HEK293 (cell line): ENCODE measurements at regions not wholly inside any gene's neighbourhood (a gene's known extent, or its start where the extent isn't known, plus 50 kb on each side); places are given as distances from the start of the nearest gene placed in this dataset.
"Not testable (repeated sequence)": the region's sequence is repeated elsewhere in the genome, so short reads cannot be mapped to it uniquely, and the experiment has no call there.

Experiments used
- CTCF ChIP-seq: fragments of 450-650 bp; formaldehyde crosslinking; IDR thresholded peaks from 2 replicates; pipeline ENCODE4 v1.5.1; 2016; ENCODE audit warnings: missing biosample characterization, missing genetic modification characterization
- GLIS1 ChIP-seq: fragments of 450-650 bp; formaldehyde crosslinking; IDR thresholded peaks from 2 replicates; pipeline ENCODE4 v1.5.1; 2016; ENCODE audit warnings: missing biosample characterization, missing genetic modification characterization
- PRDM4 ChIP-seq: fragments of 450-650 bp; formaldehyde crosslinking; IDR thresholded peaks from 2 replicates; pipeline ENCODE4 v1.5.1; 2017; ENCODE audit warnings: missing biosample characterization, missing genetic modification characterization
- ZNF16 ChIP-seq: fragments of 450-650 bp; formaldehyde crosslinking; IDR thresholded peaks from 2 replicates; pipeline ENCODE4 v1.5.1; 2016; ENCODE audit warnings: low read depth, missing biosample characterization, missing genetic modification characterization
- ZNF214 ChIP-seq: fragments of 450-650 bp; formaldehyde crosslinking; IDR thresholded peaks from 2 replicates; pipeline ENCODE4 v1.5.1; 2017; ENCODE audit warnings: missing biosample characterization, mild to moderate bottlenecking, missing genetic modification characterization, borderline replicate concordance
- ZNF560 ChIP-seq: fragments of 450-650 bp; formaldehyde crosslinking; IDR thresholded peaks from 2 replicates; pipeline ENCODE4 v1.5.1; 2017; ENCODE audit warnings: missing biosample characterization, missing genetic modification characterization, borderline replicate concordance
- ZSCAN5A ChIP-seq: fragments of 450-650 bp; formaldehyde crosslinking; IDR thresholded peaks from 2 replicates; pipeline ENCODE4 v1.5.1; 2016; ENCODE audit warnings: missing biosample characterization, missing genetic modification characterization

GRCh38 chr1:189644156-189644555 lies 833.5 kb downstream of the BRINP3 start:
- TF ChIP-seq CTCF; ZNF214 (tag by site-specific recombination); PRDM4; GLIS1; ZSCAN5A (tag by site-specific recombination); ZNF16 (tag by site-specific recombination); ZNF560 (tag by site-specific recombination): not testable (repeated sequence)
